ENCODE measurements at regions not wholly inside any gene's neighbourhood (a gene's known extent, or its start where the extent isn't known, plus 50 kb on each side); places are given as distances from the start of the nearest gene placed in this dataset.

GRCh38 chr12:16685107-16685506 is 79.1 kb upstream of the LMO3 start:
- Histone ChIP-seq H3K36me3 (ENCODE audit: control insufficient read depth, low read length) (no peaks in the 10 kb centered on the region), H3K9me2 (replicated peaks; ENCODE audit: control insufficient read depth, low read length) (no peaks in the 10 kb centered on the region), H3K79me2 (ENCODE audit: control insufficient read depth, low read length) (no peaks in the 10 kb centered on the region), H3K9me3 (ENCODE audit: control insufficient read depth, insufficient read depth, low read length) (no peaks in the 10 kb centered on the region), H3K27ac (ENCODE audit: low read depth, low read length) (no peak overlapping the region), H3K4me1 (ENCODE audit: control insufficient read depth, low read length) (no peaks in the 10 kb centered on the region), H3F3A (ENCODE audit: control insufficient read depth, insufficient read depth) (no peaks in the 10 kb centered on the region), H3K4me3 (ENCODE audit: low read length) (no peak overlapping the region), H3K27me3 (ENCODE audit: control insufficient read depth, low read length) (no peaks in the 10 kb centered on the region), H4K20me1 (ENCODE audit: control insufficient read depth, insufficient read depth, low read depth, low read length) (no peaks in the 10 kb centered on the region), H3K4me2 (ENCODE audit: low read length) (no peak overlapping the region)
- peak; percentile 29 for TF ChIP-seq CTCF (IDR thresholded peaks at IDR 0.05; ENCODE audit: low read depth, low read length, poor library complexity, severe bottlenecking)
- TF ChIP-seq EZH2phosphoT487 (IDR thresholded peaks at IDR 0.05; ENCODE audit: borderline replicate concordance, low read length) = no peak

- no peak overlapping the region for H3K4me3 ChIP-seq (ENCODE audit: low read length)
- H3K79me2 ChIP-seq (ENCODE audit: control insufficient read depth, low read length) = no peaks in the 10 kb centered on the region
- no peaks in the 10 kb centered on the region for H3K9me2 ChIP-seq (replicated peaks; ENCODE audit: control insufficient read depth, low read length)
- no peaks in the 10 kb centered on the region for H3F3A ChIP-seq (ENCODE audit: control insufficient read depth, insufficient read depth)
- no peaks in the 10 kb centered on the region for H4K20me1 ChIP-seq (ENCODE audit: control insufficient read depth, insufficient read depth, low read depth, low read length)
- no peak overlapping the region for H3K4me2 ChIP-seq (ENCODE audit: low read length)
- no peaks in the 10 kb centered on the region for H3K27me3 ChIP-seq (ENCODE audit: control insufficient read depth, low read length)
- no peak for TF ChIP-seq CTCF (IDR thresholded peaks at IDR 0.05; ENCODE audit: low read depth, low read length, poor library complexity, severe bottlenecking)
- TF ChIP-seq EZH2phosphoT487 (IDR thresholded peaks at IDR 0.05; ENCODE audit: borderline replicate concordance, low read length) = no peak
- H3K36me3 ChIP-seq (ENCODE audit: control insufficient read depth, low read length) = no peaks in the 10 kb centered on the region
- no peaks in the 10 kb centered on the region for H3K9me3 ChIP-seq (ENCODE audit: control insufficient read depth, insufficient read depth, low read length)
- H3K27ac ChIP-seq (ENCODE audit: low read depth, low read length) = no peak overlapping the region
- H3K4me1 ChIP-seq (ENCODE audit: control insufficient read depth, low read length) = no peaks in the 10 kb centered on the region
Measured at GRCh38 chr12:16681196-16681595, 75.2 kb upstream of the LMO3 start.

- Histone ChIP-seq H3K9me3 (ENCODE audit: control insufficient read depth, insufficient read depth, low read length) (no peaks in the 10 kb centered on the region), H3F3A (ENCODE audit: control insufficient read depth, insufficient read depth) (no peaks in the 10 kb centered on the region), H3K27me3 (ENCODE audit: control insufficient read depth, low read length) (no peaks in the 10 kb centered on the region), H3K9me2 (replicated peaks; ENCODE audit: control insufficient read depth, low read length) (no peaks in the 10 kb centered on the region), H4K20me1 (ENCODE audit: control insufficient read depth, insufficient read depth, low read depth, low read length) (no peaks in the 10 kb centered on the region), H3K4me3 (ENCODE audit: low read length) (no peak overlapping the region), H3K4me2 (ENCODE audit: low read length) (no peak overlapping the region), H3K27ac (ENCODE audit: low read depth, low read length) (no peak overlapping the region), H3K4me1 (ENCODE audit: control insufficient read depth, low read length) (peaks cover 6% of the 10 kb centered on the region), H3K79me2 (ENCODE audit: control insufficient read depth, low read length) (no peaks in the 10 kb centered on the region), H3K36me3 (ENCODE audit: control insufficient read depth, low read length) (no peaks in the 10 kb centered on the region)
- TF ChIP-seq CTCF (IDR thresholded peaks at IDR 0.05; ENCODE audit: low read depth, low read length, poor library complexity, severe bottlenecking) (no peak), EZH2phosphoT487 (IDR thresholded peaks at IDR 0.05; ENCODE audit: borderline replicate concordance, low read length) (no peak)
Measured at GRCh38 chr12:16675438-16675837, 69.5 kb upstream of the LMO3 start.

- H3K4me1 ChIP-seq (ENCODE audit: control insufficient read depth, low read length) = peaks cover 6% of the 10 kb centered on the region
- H3K4me3 ChIP-seq (ENCODE audit: low read length) = no peak overlapping the region
- no peaks in the 10 kb centered on the region for H3F3A ChIP-seq (ENCODE audit: control insufficient read depth, insufficient read depth)
- no peaks in the 10 kb centered on the region for H3K79me2 ChIP-seq (ENCODE audit: control insufficient read depth, low read length)
- H3K27ac ChIP-seq (ENCODE audit: low read depth, low read length) = no peak overlapping the region
- H3K9me3 ChIP-seq (ENCODE audit: control insufficient read depth, insufficient read depth, low read length) = no peaks in the 10 kb centered on the region
- no peak overlapping the region for H3K4me2 ChIP-seq (ENCODE audit: low read length)
- H3K9me2 ChIP-seq (replicated peaks; ENCODE audit: control insufficient read depth, low read length) = no peaks in the 10 kb centered on the region
- TF ChIP-seq CTCF (IDR thresholded peaks at IDR 0.05; ENCODE audit: low read depth, low read length, poor library complexity, severe bottlenecking) (no peak), EZH2phosphoT487 (IDR thresholded peaks at IDR 0.05; ENCODE audit: borderline replicate concordance, low read length) (no peak)
- no peaks in the 10 kb centered on the region for H4K20me1 ChIP-seq (ENCODE audit: control insufficient read depth, insufficient read depth, low read depth, low read length)
- H3K36me3 ChIP-seq (ENCODE audit: control insufficient read depth, low read length) = no peaks in the 10 kb centered on the region
- no peaks in the 10 kb centered on the region for H3K27me3 ChIP-seq (ENCODE audit: control insufficient read depth, low read length)
Measured at GRCh38 chr12:16674885-16675284, 68.9 kb upstream of the LMO3 start.
